ENCODE measurements at regions not wholly inside any gene's neighbourhood (a gene's known extent, or its start where the extent isn't known, plus 50 kb on each side); places are given as distances from the start of the nearest gene placed in this dataset.

- H3K4me1 ChIP-seq = peaks cover 3 to 19% (median 6%) of the 10 kb centered on the region in 3 donors
- H3K36me3 ChIP-seq = no peaks in the 10 kb centered on the region
- TF ChIP-seq CTCF (IDR thresholded peaks at IDR 0.05) = no peak
- no peaks in the 10 kb centered on the region for H3K9me3 ChIP-seq
- WGBS, 2 donors = 86 to 88% methylated on average over 2 of the region's 2 CpGs
- DNase-seq = no peak
- intact Hi-C loops (cut with DNase I) = no loop called here
- no peaks in the 10 kb centered on the region for H3K27me3 ChIP-seq
- no peak for FAIRE-seq
- H3K27ac ChIP-seq = no peak overlapping the region
- ATAC-seq = peak in 1 of 4 donors; percentile 22
- no peak overlapping the region for H3K4me3 ChIP-seq
These were observed 76.3 kb upstream of the FUT8 start for GRCh38 chr14:65336191-65336591.

- 94 to 96% methylated on average over 4 of the region's 4 CpGs for WGBS, 2 donors
- H3K27me3 ChIP-seq = no peaks in the 10 kb centered on the region
- FAIRE-seq (no peak), DNase-seq (no peak), ATAC-seq (no peak)
- TF ChIP-seq CTCF (IDR thresholded peaks at IDR 0.05) = no peak
- no peaks in the 10 kb centered on the region for H3K36me3 ChIP-seq
- H3K4me3 ChIP-seq = no peak overlapping the region
- intact Hi-C loops (cut with DNase I) = no loop called here
- no peak overlapping the region for H3K27ac ChIP-seq
- H3K9me3 ChIP-seq = no peaks in the 10 kb centered on the region
- H3K4me1 ChIP-seq = peaks cover under 1 to 13% (median 1%) of the 10 kb centered on the region in 3 donors
These were observed 72.7 kb upstream of the FUT8 start for GRCh38 chr14:65339866-65340265.

GRCh38 chr14:65344011-65344410, 68.5 kb upstream of the FUT8 start:
- intact Hi-C loops (cut with DNase I) = no loop called here
- H3K4me1 ChIP-seq = no peaks in the 10 kb centered on the region
- 92 to 95% methylated on average over 5 of the region's 5 CpGs for WGBS, 2 donors

GRCh38 chr14:65345266-65345665, 67.3 kb upstream of the FUT8 start:
- Histone ChIP-seq H3K36me3 (no peaks in the 10 kb centered on the region), H3K9me3 (no peaks in the 10 kb centered on the region), H3K4me1 (no peaks in the 10 kb centered on the region), H3K4me3 (no peak overlapping the region), H3K27me3 (no peaks in the 10 kb centered on the region), H3K27ac (no peak overlapping the region)
- DNase-seq = no peak
- FAIRE-seq = no peak
- WGBS, 2 donors = 78 to 79% methylated on average over 3 of the region's 3 CpGs
- intact Hi-C loops (cut with DNase I) = no loop called here
- ATAC-seq = no peak
- no peak for TF ChIP-seq CTCF (IDR thresholded peaks at IDR 0.05)

More at GRCh38 chr14:65344011-65344410, 68.5 kb upstream of the FUT8 start:
- DNase-seq (no peak), ATAC-seq (no peak), FAIRE-seq (no peak)
- Histone ChIP-seq H3K27me3 (no peaks in the 10 kb centered on the region), H3K4me3 (no peak overlapping the region), H3K27ac (no peak overlapping the region), H3K36me3 (no peaks in the 10 kb centered on the region), H3K9me3 (no peaks in the 10 kb centered on the region)
- TF ChIP-seq CTCF (IDR thresholded peaks at IDR 0.05) = no peak

- TF ChIP-seq CTCF (IDR thresholded peaks at IDR 0.05) = no peak
- Histone ChIP-seq H3K4me3 (no peak overlapping the region), H3K27me3 (no peaks in the 10 kb centered on the region), H3K36me3 (no peaks in the 10 kb centered on the region), H3K9me3 (no peaks in the 10 kb centered on the region), H3K27ac (no peak overlapping the region), H3K4me1 (no peaks in the 10 kb centered on the region)
- intact Hi-C loops (cut with DNase I) = no loop called here
- ATAC-seq (no peak), FAIRE-seq (no peak), DNase-seq (no peak)
- 84 to 87% methylated on average over 5 of the region's 5 CpGs for WGBS, 2 donors
These were observed 66.1 kb upstream of the FUT8 start for GRCh38 chr14:65346474-65346873.

Data from pancreas (tissue), 10 donors.